GM19468 (cell line): ENCODE measurements at regions not wholly inside any gene's neighbourhood (a gene's known extent, or its start where the extent isn't known, plus 50 kb on each side); places are given as distances from the start of the nearest gene placed in this dataset.

Experiments used
- ATAC-seq: cut with Tn5 transposase; IDR thresholded peaks from one replicate; pipeline ENCODE4 v1.9.1; 2021; ENCODE audit warnings: mild to moderate bottlenecking, moderate library complexity, moderate number of reproducible peaks; ENCODE audit not compliant: unreplicated experiment; ENCODE audit errors: extremely low read depth

GRCh38 chr12:108063192-108063591 lies 65.9 kb upstream of the WSCD2 start:
- no peak for ATAC-seq

- no peak for ATAC-seq
Observed at GRCh38 chr12:108065069-108065468, 64.0 kb upstream of the WSCD2 start.

- no peak for ATAC-seq
Observed at GRCh38 chr12:108066583-108067577, 62.2 kb upstream of the WSCD2 start.

GRCh38 chr12:108069651-108070165 lies 59.4 kb upstream of the WSCD2 start:
- no peak for ATAC-seq

- ATAC-seq, result no peak
Observed at GRCh38 chr12:108075561-108075960, 53.5 kb upstream of the WSCD2 start.

- ATAC-seq, result no peak
Observed at GRCh38 chr12:108076556-108076955, 52.5 kb upstream of the WSCD2 start.

- no peak for ATAC-seq
Observed at GRCh38 chr12:108078428-108078827, 50.7 kb upstream of the WSCD2 start.
